ENCODE measurements at regions not wholly inside any gene's neighbourhood (a gene's known extent, or its start where the extent isn't known, plus 50 kb on each side); places are given as distances from the start of the nearest gene placed in this dataset.

DNA sequence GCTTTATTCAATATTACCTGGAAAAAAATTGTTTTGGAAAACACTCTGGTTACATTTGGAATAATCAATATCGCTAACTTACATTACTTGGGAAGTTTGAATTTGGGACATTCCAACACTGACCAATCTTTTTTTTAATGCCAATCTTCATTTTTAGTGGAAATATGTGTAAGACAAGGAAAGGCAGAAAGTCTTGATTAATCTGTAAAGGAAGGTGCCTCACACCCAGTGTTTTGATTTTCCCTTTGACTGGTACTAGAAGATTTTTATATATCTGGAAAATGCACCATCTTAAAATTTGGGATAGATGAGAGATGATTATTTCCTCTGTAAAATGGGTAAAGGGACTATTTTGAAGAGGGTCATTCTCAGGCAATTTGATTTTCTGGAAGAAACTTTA is 879.2 kb upstream of the ZEB2 start:
- ATAC-seq (ENCODE audit: poor library complexity) (no peak), DNase-seq (no peak)
- ChIA-PET POLR2A (no interaction called here), CTCF (no interaction called here)
- Histone ChIP-seq H3K36me3 (ENCODE audit: insufficient read depth, low read length) (no peaks in the 10 kb centered on the region), H3K4me3 (ENCODE audit: low read length) (no peak overlapping the region), H3K9me3 (ENCODE audit: control insufficient read depth in 1 of 2, insufficient read depth in 1 of 2, low read length in 2 of 2) (no peaks in the 10 kb centered on the region), H3K4me1 (ENCODE audit: insufficient read depth, low read length) (no peaks in the 10 kb centered on the region), H3K27me3 (ENCODE audit: control insufficient read depth in 1 of 2, insufficient read depth in 2 of 2, low read length in 2 of 2) (no peaks in the 10 kb centered on the region), H3K27ac (ENCODE audit: low read depth in 1 of 2, low read length in 2 of 2) (no peak overlapping the region)
- H3K4me3 Mint-ChIP-seq: no peak overlapping the region
- intact Hi-C loops (cut with DNase I, micrococcal nuclease): no loop called here
- H3K4me1 Mint-ChIP-seq (ENCODE audit: low read depth): no peaks in the 10 kb centered on the region
- H3K27me3 Mint-ChIP-seq: no peaks in the 10 kb centered on the region
- no peak for TF ChIP-seq CTCF (IDR thresholded peaks at IDR 0.05)
- H3K36me3 Mint-ChIP-seq (ENCODE audit: low read depth): no peaks in the 10 kb centered on the region
- H3K27ac Mint-ChIP-seq: no peak overlapping the region
- no peaks in the 10 kb centered on the region for H3K9me3 Mint-ChIP-seq

GRCh38 chr2:145394181-145394580 is 874.3 kb upstream of the ZEB2 start:
- Mint-ChIP-seq H3K9me3 (no peaks in the 10 kb centered on the region), H3K4me1 (ENCODE audit: low read depth) (no peaks in the 10 kb centered on the region), H3K27ac (no peak overlapping the region), H3K4me3 (no peak overlapping the region), H3K36me3 (ENCODE audit: low read depth) (no peaks in the 10 kb centered on the region), H3K27me3 (no peaks in the 10 kb centered on the region)
- no peak for TF ChIP-seq CTCF (IDR thresholded peaks at IDR 0.05)
- ChIA-PET CTCF (no interaction called here), POLR2A (no interaction called here)
- intact Hi-C loops (cut with DNase I, micrococcal nuclease): no loop called here
- DNase-seq (no peak), ATAC-seq (ENCODE audit: poor library complexity) (no peak)
- Histone ChIP-seq H3K27ac (ENCODE audit: low read depth in 1 of 2, low read length in 2 of 2) (no peak overlapping the region), H3K9me3 (ENCODE audit: control insufficient read depth in 1 of 2, insufficient read depth in 1 of 2, low read length in 2 of 2) (no peaks in the 10 kb centered on the region), H3K4me1 (ENCODE audit: insufficient read depth, low read length) (no peaks in the 10 kb centered on the region), H3K4me3 (ENCODE audit: low read length) (no peak overlapping the region), H3K27me3 (ENCODE audit: control insufficient read depth in 1 of 2, insufficient read depth in 2 of 2, low read length in 2 of 2) (no peaks in the 10 kb centered on the region), H3K36me3 (ENCODE audit: insufficient read depth, low read length) (no peaks in the 10 kb centered on the region)

DNA sequence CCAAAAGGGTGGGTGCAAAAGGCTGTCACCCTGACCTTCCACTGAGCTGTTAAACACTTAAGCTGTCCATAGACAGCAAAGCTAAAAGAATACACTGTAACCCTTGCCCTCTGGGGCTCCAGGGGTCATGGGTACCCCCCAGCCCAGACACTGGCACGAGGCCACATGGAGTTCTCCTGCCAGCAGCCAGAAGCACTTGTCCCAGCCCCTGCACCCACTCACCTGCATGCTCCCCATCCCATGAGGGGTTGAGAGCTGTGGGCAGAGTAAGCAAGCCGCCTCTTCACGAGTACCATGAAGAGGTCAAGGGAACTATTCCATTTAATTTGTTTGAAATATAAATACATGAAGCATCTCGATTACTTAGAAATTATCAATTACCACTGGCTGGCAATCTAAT is 867.1 kb upstream of the ZEB2 start:
- no peak overlapping the region for H3K27ac ChIP-seq (ENCODE audit: low read depth in 1 of 2, low read length in 2 of 2)
- DNase-seq (no peak), ATAC-seq (ENCODE audit: poor library complexity) (no peak)
- no peaks in the 10 kb centered on the region for H3K36me3 ChIP-seq (ENCODE audit: insufficient read depth, low read length)
- CTCF ChIA-PET: no interaction called here
- TF ChIP-seq CTCF (IDR thresholded peaks at IDR 0.05): no peak
- intact Hi-C loops (cut with DNase I, micrococcal nuclease): no loop called here
- H3K27ac Mint-ChIP-seq: no peak overlapping the region
- no peaks in the 10 kb centered on the region for H3K27me3 ChIP-seq (ENCODE audit: control insufficient read depth in 1 of 2, insufficient read depth in 2 of 2, low read length in 2 of 2)
- no peak overlapping the region for H3K4me3 ChIP-seq (ENCODE audit: low read length)
- no peaks in the 10 kb centered on the region for H3K9me3 ChIP-seq (ENCODE audit: control insufficient read depth in 1 of 2, insufficient read depth in 1 of 2, low read length in 2 of 2)
- no peaks in the 10 kb centered on the region for H3K4me1 Mint-ChIP-seq (ENCODE audit: low read depth)
- no peaks in the 10 kb centered on the region for H3K27me3 Mint-ChIP-seq
- H3K9me3 Mint-ChIP-seq: no peaks in the 10 kb centered on the region
- H3K4me1 ChIP-seq (ENCODE audit: insufficient read depth, low read length): no peaks in the 10 kb centered on the region
- POLR2A ChIA-PET: no interaction called here
- no peak overlapping the region for H3K4me3 Mint-ChIP-seq
- no peaks in the 10 kb centered on the region for H3K36me3 Mint-ChIP-seq (ENCODE audit: low read depth)
